Stimulated activated memory B cell treated with anti-CD40 and anti-IgM and Interleukin-4, amounts not matched to agents 10 μg/mL and 1 μg/mL and 100 μg/mL, for 72 hours (primary cell): ENCODE measurements at regions not wholly inside any gene's neighbourhood (a gene's known extent, or its start where the extent isn't known, plus 50 kb on each side); places are given as distances from the start of the nearest gene placed in this dataset.

Experiments
- ATAC-seq: fragments of 150-1000 bp; cut with Tn5 transposase; 2 replicates; pipeline ENCODE4 v1.10.0; 2021
- H3K27ac Mint-ChIP-seq: one replicate; pipeline ENCODE4 v1.8.0; 2022; ENCODE audit warnings: mild to moderate bottlenecking, mixed read lengths
- H3K27me3 Mint-ChIP-seq: one replicate; pipeline ENCODE4 v1.8.0; 2022; ENCODE audit warnings: mixed read lengths
- H3K36me3 Mint-ChIP-seq: one replicate; pipeline ENCODE4 v1.8.0; 2022; ENCODE audit warnings: mixed read lengths
- H3K4me1 Mint-ChIP-seq: one replicate; pipeline ENCODE4 v1.8.0; 2022; ENCODE audit warnings: mixed read lengths
- H3K4me3 Mint-ChIP-seq: one replicate; pipeline ENCODE4 v1.8.0; 2022; ENCODE audit warnings: mild to moderate bottlenecking, moderate library complexity, mixed read lengths
- H3K9me3 Mint-ChIP-seq: one replicate; pipeline ENCODE4 v1.8.0; 2022; ENCODE audit warnings: mixed read lengths

- Mint-ChIP-seq H3K36me3 (no peaks in the 10 kb centered on the region), H3K27me3 (peaks cover 14% of the 10 kb centered on the region), H3K4me1 (peaks cover 14% of the 10 kb centered on the region), H3K27ac (no peak overlapping the region), H3K9me3 (no peaks in the 10 kb centered on the region), H3K4me3 (no peak overlapping the region)
- ATAC-seq = no peak
Measured at GRCh38 chr6:108734271-108734922, 113.8 kb upstream of the ARMC2 start.

DNA sequence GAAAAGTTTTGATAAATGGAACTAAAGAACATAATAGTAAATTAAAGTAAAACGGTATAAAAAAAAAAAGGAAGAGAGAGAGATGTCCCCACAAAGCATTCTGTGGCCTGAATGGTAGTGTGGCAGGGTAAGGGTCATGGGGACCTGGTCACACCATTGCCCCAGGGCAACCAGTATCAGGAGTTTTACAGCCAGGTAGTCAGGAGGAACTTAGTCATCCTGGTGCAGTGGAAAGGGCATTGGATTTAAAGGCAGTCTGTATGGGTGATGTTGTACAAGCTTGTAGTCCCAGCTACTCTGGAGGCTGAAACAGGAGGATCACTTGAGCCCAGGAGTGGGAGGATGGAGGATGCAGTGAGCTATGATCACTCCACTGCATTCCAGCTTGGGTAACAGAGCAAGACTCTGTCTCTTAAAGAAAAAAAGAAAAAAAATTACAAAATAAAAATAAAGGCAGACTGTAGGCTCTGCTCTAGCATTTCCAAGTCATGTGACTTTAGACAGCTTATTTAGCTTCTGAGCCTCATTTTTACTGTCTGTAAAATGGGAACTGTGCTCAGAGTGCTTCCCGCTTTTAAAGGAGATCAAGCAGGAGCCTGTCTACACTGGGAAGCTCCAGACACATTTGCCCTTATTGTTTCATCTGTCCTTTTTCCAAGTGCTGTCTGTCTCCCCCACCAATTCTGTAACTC lies 112.8 kb upstream of the ARMC2 start:
- Mint-ChIP-seq H3K36me3 (no peaks in the 10 kb centered on the region), H3K27ac (no peak overlapping the region), H3K9me3 (no peaks in the 10 kb centered on the region), H3K4me3 (no peak overlapping the region), H3K27me3 (peaks cover 13% of the 10 kb centered on the region), H3K4me1 (peaks cover 14% of the 10 kb centered on the region)
- no peak for ATAC-seq

- Mint-ChIP-seq H3K4me3 (no peak overlapping the region), H3K9me3 (no peaks in the 10 kb centered on the region), H3K36me3 (no peaks in the 10 kb centered on the region), H3K4me1 (peaks cover 14% of the 10 kb centered on the region), H3K27me3 (peaks cover 14% of the 10 kb centered on the region), H3K27ac (no peak overlapping the region)
- ATAC-seq = no peak
Measured at GRCh38 chr6:108736002-108736361, 112.2 kb upstream of the ARMC2 start.

DNA sequence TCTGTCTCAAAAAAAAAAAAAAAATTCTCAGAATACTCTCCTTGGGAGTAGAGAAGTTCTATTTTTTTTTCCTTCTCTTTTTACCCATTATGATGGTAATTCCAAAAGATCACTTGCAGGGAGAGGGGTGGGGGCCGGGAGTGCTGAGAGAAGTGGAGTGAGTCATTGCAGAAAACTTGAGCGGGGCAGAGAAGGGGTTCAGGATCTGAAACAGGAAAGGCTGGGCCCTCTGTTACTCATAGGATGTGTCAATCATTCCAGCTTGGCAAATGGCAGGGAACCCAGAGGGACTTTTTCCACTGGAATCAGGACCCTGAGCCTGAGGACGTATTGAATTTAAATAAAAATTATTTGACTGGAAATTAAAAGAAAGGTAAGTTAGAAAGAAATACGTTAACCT lies 111.4 kb upstream of the ARMC2 start:
- no peak for ATAC-seq
- Mint-ChIP-seq H3K4me1 (peaks cover 18% of the 10 kb centered on the region), H3K27me3 (peaks cover 22% of the 10 kb centered on the region), H3K9me3 (no peaks in the 10 kb centered on the region), H3K4me3 (no peak overlapping the region), H3K36me3 (no peaks in the 10 kb centered on the region), H3K27ac (no peak overlapping the region)

DNA sequence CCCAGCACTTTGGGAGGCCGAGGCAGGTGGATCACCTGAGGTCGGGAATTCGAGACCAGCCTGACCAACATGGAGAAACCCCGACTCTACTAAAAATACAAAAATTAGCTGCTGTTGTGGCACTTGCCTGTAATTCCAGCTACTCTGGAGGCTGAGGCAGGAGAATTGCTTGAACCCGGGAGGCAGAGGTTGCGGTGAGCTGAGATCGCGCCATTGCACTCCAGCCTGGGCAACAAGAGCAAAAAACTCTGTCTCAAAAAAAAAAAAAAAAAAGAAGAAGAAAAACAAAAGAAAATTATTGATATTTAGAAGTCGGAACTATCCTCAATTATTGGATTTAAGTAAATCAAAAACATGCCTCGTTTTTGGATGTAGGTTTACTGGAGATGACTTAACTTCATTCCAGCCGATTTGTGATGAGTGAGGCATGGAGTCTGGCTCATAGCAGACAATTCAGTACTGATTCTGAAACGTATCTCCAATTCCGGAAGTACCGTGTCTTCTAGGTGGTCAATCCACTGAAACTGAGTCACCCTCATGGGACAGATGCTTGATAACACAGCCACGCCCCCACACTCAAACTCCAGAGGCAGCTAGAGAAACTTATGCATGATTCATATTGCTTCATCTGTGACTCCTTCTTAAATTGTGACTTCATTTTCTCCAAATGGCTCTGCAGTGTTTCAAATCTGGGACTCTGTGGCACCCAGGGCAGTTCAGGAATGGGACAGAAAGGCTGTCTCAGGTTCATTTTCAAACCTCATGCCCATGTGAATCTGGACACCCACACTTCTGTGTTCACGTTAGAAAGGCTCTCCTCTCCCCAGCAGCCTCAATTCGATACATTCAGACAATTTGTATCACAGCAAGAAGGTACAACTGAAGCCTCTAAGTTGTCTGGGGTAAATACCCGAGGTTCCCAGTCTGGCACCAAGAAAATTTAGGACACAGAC lies 110.4 kb upstream of the ARMC2 start:
- ATAC-seq = no peak
- H3K9me3 Mint-ChIP-seq = no peaks in the 10 kb centered on the region

GRCh38 chr6:108738684-108739416 lies 109.4 kb upstream of the ARMC2 start:
- no peak for ATAC-seq
- Mint-ChIP-seq H3K4me3 (no peak overlapping the region), H3K9me3 (no peaks in the 10 kb centered on the region), H3K4me1 (peaks cover 25% of the 10 kb centered on the region), H3K36me3 (no peaks in the 10 kb centered on the region), H3K27me3 (peaks cover 34% of the 10 kb centered on the region), H3K27ac (no peak overlapping the region)

More for the DNA sequence above, 110.4 kb upstream of the ARMC2 start:
- Mint-ChIP-seq H3K4me1 (peaks cover 25% of the 10 kb centered on the region), H3K4me3 (no peak overlapping the region), H3K27me3 (peaks cover 25% of the 10 kb centered on the region), H3K27ac (no peak overlapping the region), H3K36me3 (no peaks in the 10 kb centered on the region)

GRCh38 chr6:108739496-108740330 lies 108.5 kb upstream of the ARMC2 start:
- Mint-ChIP-seq H3K27me3 (peaks cover 39% of the 10 kb centered on the region), H3K9me3 (no peaks in the 10 kb centered on the region), H3K36me3 (no peaks in the 10 kb centered on the region), H3K27ac (no peak overlapping the region), H3K4me3 (no peak overlapping the region), H3K4me1 (peaks cover 25% of the 10 kb centered on the region)
- no peak for ATAC-seq

GRCh38 chr6:108741331-108741989 lies 106.8 kb upstream of the ARMC2 start:
- no peak for ATAC-seq
- Mint-ChIP-seq H3K9me3 (no peaks in the 10 kb centered on the region), H3K4me1 (peaks cover 17% of the 10 kb centered on the region), H3K27me3 (peaks cover 39% of the 10 kb centered on the region), H3K4me3 (no peak overlapping the region), H3K27ac (no peak overlapping the region), H3K36me3 (no peaks in the 10 kb centered on the region)

DNA sequence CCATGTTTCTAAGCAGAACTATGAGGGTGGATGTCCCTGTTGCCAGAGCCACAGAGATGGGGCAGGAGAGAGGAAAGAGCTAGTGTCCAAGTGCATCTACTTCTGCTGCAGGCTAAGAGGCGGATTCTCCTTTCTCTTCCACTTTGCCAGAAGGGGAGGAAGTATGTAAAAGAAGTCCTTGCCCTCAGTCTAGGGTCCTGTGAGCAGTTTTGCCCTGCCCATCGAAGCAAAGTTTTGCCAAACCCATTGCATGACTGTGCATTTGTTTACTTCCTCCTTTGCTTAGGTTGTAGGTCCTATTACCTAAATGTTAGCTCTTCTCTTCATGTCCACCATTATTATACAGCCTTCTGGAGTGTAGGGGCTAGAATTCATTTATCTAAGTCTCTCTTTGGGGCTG lies 106.2 kb upstream of the ARMC2 start:
- H3K4me1 Mint-ChIP-seq = peaks cover 16% of the 10 kb centered on the region
- no peak for ATAC-seq
- peaks cover 39% of the 10 kb centered on the region for H3K27me3 Mint-ChIP-seq
- no peak overlapping the region for H3K27ac Mint-ChIP-seq
- no peaks in the 10 kb centered on the region for H3K36me3 Mint-ChIP-seq
- no peaks in the 10 kb centered on the region for H3K9me3 Mint-ChIP-seq
- H3K4me3 Mint-ChIP-seq = no peak overlapping the region

DNA sequence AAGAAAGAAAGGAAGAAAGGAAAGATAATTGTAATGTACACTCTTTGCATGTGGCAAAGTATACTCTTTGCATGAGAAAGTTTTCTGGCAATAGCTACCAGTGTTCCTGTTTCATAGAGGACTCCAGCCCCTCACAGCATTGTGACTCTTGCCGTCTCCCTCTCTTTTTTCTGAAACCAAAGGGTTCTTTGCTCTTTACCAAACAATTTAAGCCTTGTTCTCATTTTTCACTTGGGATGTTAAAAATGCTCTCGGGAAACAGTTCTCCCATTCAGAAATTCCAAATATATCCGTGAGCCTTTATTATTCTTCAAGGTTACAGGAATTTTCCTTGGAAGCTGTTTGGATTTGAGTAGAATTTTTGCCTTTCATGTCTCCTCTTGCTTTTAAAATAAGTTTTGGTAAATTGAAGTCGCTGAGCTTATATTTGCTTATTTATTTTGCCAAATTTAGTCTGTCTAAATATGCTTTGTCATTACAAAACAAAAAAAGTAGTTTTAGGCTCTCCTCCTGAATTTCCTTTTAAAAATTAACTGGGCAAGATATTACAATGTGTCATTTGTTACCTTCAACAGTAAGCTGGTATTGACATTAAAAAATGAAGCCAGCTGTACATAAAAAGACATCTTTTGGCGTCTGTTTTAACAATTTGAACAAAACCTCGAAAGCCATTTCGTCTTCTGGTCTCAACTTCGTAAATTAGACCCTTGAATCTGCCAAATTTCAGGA lies 103.8 kb upstream of the ARMC2 start:
- ATAC-seq = no peak
- Mint-ChIP-seq H3K4me3 (no peak overlapping the region), H3K4me1 (peaks cover 11% of the 10 kb centered on the region), H3K9me3 (no peaks in the 10 kb centered on the region), H3K36me3 (no peaks in the 10 kb centered on the region), H3K27me3 (peaks cover 32% of the 10 kb centered on the region), H3K27ac (no peak overlapping the region)

GRCh38 chr6:108744996-108745395 lies 103.2 kb upstream of the ARMC2 start:
- no peak for ATAC-seq
- H3K27me3 Mint-ChIP-seq = peaks cover 27% of the 10 kb centered on the region
- no peak overlapping the region for H3K4me3 Mint-ChIP-seq
- H3K27ac Mint-ChIP-seq = no peak overlapping the region
- no peaks in the 10 kb centered on the region for H3K9me3 Mint-ChIP-seq
- H3K4me1 Mint-ChIP-seq = peaks cover 11% of the 10 kb centered on the region
- H3K36me3 Mint-ChIP-seq = no peaks in the 10 kb centered on the region

DNA sequence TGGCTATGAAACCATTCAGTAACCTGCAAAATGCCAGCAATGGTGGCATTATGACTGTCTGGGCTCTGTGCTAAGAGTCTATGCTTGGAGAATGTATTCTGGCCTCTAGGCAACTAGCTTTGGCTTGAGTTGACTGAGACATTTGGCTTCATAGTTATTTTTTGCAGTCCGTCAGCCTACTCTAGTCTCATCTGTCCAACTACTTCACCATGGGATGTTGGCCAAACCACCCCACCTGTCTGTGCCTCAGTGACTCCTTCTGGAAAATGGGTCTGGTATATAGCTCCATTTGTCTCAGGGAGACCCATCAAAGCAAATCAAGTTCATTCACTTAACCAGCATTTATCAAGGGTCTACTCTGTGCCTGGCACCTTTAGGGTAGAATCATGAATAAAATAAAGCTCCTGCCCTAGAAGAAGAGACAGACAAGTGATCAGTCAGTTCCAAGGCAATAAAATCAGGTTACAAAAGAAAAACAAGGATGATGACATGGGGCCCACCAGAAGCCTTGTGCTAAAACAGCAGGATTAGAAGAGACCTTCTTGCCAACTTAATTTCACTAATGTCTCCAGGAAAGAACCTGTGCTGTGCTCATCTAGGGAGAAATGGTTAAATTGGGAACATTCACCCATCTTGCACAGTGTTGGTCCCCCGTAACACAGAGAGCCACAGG lies 102.4 kb upstream of the ARMC2 start:
- ATAC-seq = no peak
- no peaks in the 10 kb centered on the region for H3K36me3 Mint-ChIP-seq
- peaks cover 11% of the 10 kb centered on the region for H3K4me1 Mint-ChIP-seq
- H3K27ac Mint-ChIP-seq = no peak overlapping the region
- peaks cover 26% of the 10 kb centered on the region for H3K27me3 Mint-ChIP-seq
- no peak overlapping the region for H3K4me3 Mint-ChIP-seq
- no peaks in the 10 kb centered on the region for H3K9me3 Mint-ChIP-seq

DNA sequence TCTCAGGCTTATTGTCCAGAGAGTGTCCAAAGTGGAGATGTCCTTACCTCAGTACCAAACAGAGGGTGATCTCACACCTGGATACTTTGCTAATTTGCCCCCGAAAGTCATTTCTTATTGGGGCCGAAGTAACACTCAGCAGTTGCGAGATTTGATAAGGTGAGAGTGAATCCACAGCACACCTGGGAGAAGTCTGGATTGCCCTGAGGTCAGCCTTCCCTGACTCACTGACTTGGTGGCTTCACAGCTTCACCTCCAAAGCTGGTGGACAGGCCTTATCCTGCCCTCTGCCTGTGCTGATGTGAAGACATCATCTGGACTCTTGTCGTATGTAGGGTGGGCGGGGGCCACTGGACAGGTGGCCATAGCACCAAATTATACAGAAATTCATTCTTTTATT lies 101.9 kb upstream of the ARMC2 start:
- Mint-ChIP-seq H3K4me3 (no peak overlapping the region), H3K27ac (no peak overlapping the region)

More for the DNA sequence above, 101.9 kb upstream of the ARMC2 start:
- no peak for ATAC-seq
- H3K4me1 Mint-ChIP-seq = peaks cover 11% of the 10 kb centered on the region
- H3K9me3 Mint-ChIP-seq = no peaks in the 10 kb centered on the region
- peaks cover 21% of the 10 kb centered on the region for H3K27me3 Mint-ChIP-seq
- H3K36me3 Mint-ChIP-seq = no peaks in the 10 kb centered on the region
